NCI-H446 (cell line): ENCODE measurements at regions not wholly inside any gene's neighbourhood (a gene's known extent, or its start where the extent isn't known, plus 50 kb on each side); places are given as distances from the start of the nearest gene placed in this dataset.

Source experiments
- DNase-seq, 2 experiments: peaks; one replicate each; lab custom pipeline; 2025; lab: John Stamatoyannopoulos, UW

GRCh38 chr19:29292562-29292961, 79.6 kb upstream of the UQCRFS1 start:
- DNase-seq = no peak

GRCh38 chr19:29293292-29293691, 80.3 kb upstream of the UQCRFS1 start:
- DNase-seq = no peak

- no peak for DNase-seq
Observed at GRCh38 chr19:29293736-29294342, 80.9 kb upstream of the UQCRFS1 start.

- no peak for DNase-seq
Observed at GRCh38 chr19:29294343-29294811, 81.4 kb upstream of the UQCRFS1 start.

GRCh38 chr19:29295285-29295684, 82.3 kb upstream of the UQCRFS1 start:
- no peak for DNase-seq

GRCh38 chr19:29297381-29297780, 84.4 kb upstream of the UQCRFS1 start:
- DNase-seq = no peak

GRCh38 chr19:29299416-29300380, 86.7 kb upstream of the UQCRFS1 start:
- DNase-seq = no peak

- DNase-seq = no peak
Observed at GRCh38 chr19:29302002-29302928, 89.3 kb upstream of the UQCRFS1 start.

- DNase-seq = no peak
Observed at GRCh38 chr19:29303069-29303718, 90.2 kb upstream of the UQCRFS1 start.

GRCh38 chr19:29303719-29304090, 90.8 kb upstream of the UQCRFS1 start:
- DNase-seq = no peak

GRCh38 chr19:29305268-29305667, 92.3 kb upstream of the UQCRFS1 start:
- no peak for DNase-seq

GRCh38 chr19:29308977-29309590, 96.1 kb upstream of the UQCRFS1 start:
- no peak for DNase-seq

GRCh38 chr19:29309637-29310036, 96.7 kb upstream of the UQCRFS1 start:
- no peak for DNase-seq

GRCh38 chr19:29311191-29311790, 98.3 kb upstream of the UQCRFS1 start:
- no peak for DNase-seq

- DNase-seq = no peak
Observed at GRCh38 chr19:29315556-29316190, 102.7 kb upstream of the UQCRFS1 start.

GRCh38 chr19:29318581-29318980, 105.6 kb upstream of the UQCRFS1 start:
- no peak for DNase-seq

- DNase-seq = no peak
Observed at GRCh38 chr19:29320086-29320485, 107.1 kb upstream of the UQCRFS1 start.

- no peak for DNase-seq
Observed at GRCh38 chr19:29320618-29321017, 107.7 kb upstream of the UQCRFS1 start.

GRCh38 chr19:29321116-29321515, 108.2 kb upstream of the UQCRFS1 start:
- no peak for DNase-seq

GRCh38 chr19:29323021-29323430, 110.1 kb upstream of the UQCRFS1 start:
- DNase-seq = no peak
